ENCODE measurements at regions not wholly inside any gene's neighbourhood (a gene's known extent, or its start where the extent isn't known, plus 50 kb on each side); places are given as distances from the start of the nearest gene placed in this dataset.

GRCh38 chr1:213397638-213398037 lies 346.6 kb downstream of the RPS6KC1 start:
- TF ChIP-seq CTCF (IDR thresholded peaks at IDR 0.05; ENCODE audit: low read length) (no peak), EZH2 (optimal IDR thresholded peaks at IDR 0.05; ENCODE audit: low read depth, low read length) (no peak), EZH2phosphoT487 (IDR thresholded peaks at IDR 0.05; ENCODE audit: low read length) (no peak)
- H3K9me2 ChIP-seq (replicated peaks; ENCODE audit: insufficient read depth, low read length) = no peaks in the 10 kb centered on the region
- no peak overlapping the region for H3K27ac ChIP-seq (ENCODE audit: low read length)
- H3K27me3 ChIP-seq (replicated peaks; ENCODE audit: insufficient read depth, low read length) = no peaks in the 10 kb centered on the region
- no peak overlapping the region for H3K4me3 ChIP-seq (ENCODE audit: low read length)
- H3K4me2 ChIP-seq (ENCODE audit: low read depth, low read length) = no peak overlapping the region
- H4K20me1 ChIP-seq (ENCODE audit: insufficient read depth, low read length) = no peaks in the 10 kb centered on the region
- H2AFZ ChIP-seq (ENCODE audit: low read length) = no peak overlapping the region
- H3K4me1 ChIP-seq (ENCODE audit: low read length) = no peaks in the 10 kb centered on the region
- H3K36me3 ChIP-seq (replicated peaks; ENCODE audit: insufficient read depth, low read length) = no peaks in the 10 kb centered on the region
- no peaks in the 10 kb centered on the region for H3K79me2 ChIP-seq (ENCODE audit: low read length)
- DNase-seq = no peak
- H3K9ac ChIP-seq (ENCODE audit: low read length) = no peak overlapping the region
- H3K9me3 ChIP-seq (replicated peaks; ENCODE audit: insufficient read depth, low read length) = no peaks in the 10 kb centered on the region
- H3F3A ChIP-seq (ENCODE audit: insufficient read depth, low read length) = no peaks in the 10 kb centered on the region

GRCh38 chr1:213399695-213400094 lies 348.7 kb downstream of the RPS6KC1 start:
- Histone ChIP-seq H3K4me1 (ENCODE audit: low read length) (no peaks in the 10 kb centered on the region), H3K4me3 (ENCODE audit: low read length) (no peak overlapping the region), H3K36me3 (replicated peaks; ENCODE audit: insufficient read depth, low read length) (no peaks in the 10 kb centered on the region), H3F3A (ENCODE audit: insufficient read depth, low read length) (no peaks in the 10 kb centered on the region), H3K9ac (ENCODE audit: low read length) (no peak overlapping the region), H3K27me3 (replicated peaks; ENCODE audit: insufficient read depth, low read length) (no peaks in the 10 kb centered on the region), H4K20me1 (ENCODE audit: insufficient read depth, low read length) (no peaks in the 10 kb centered on the region), H3K9me3 (replicated peaks; ENCODE audit: insufficient read depth, low read length) (no peaks in the 10 kb centered on the region), H3K27ac (ENCODE audit: low read length) (no peak overlapping the region), H3K9me2 (replicated peaks; ENCODE audit: insufficient read depth, low read length) (no peaks in the 10 kb centered on the region), H3K4me2 (ENCODE audit: low read depth, low read length) (no peak overlapping the region), H2AFZ (ENCODE audit: low read length) (no peak overlapping the region), H3K79me2 (ENCODE audit: low read length) (no peaks in the 10 kb centered on the region)
- TF ChIP-seq EZH2phosphoT487 (IDR thresholded peaks at IDR 0.05; ENCODE audit: low read length) (no peak), EZH2 (optimal IDR thresholded peaks at IDR 0.05; ENCODE audit: low read depth, low read length) (no peak), CTCF (IDR thresholded peaks at IDR 0.05; ENCODE audit: low read length) (no peak)
- DNase-seq = no peak

- Histone ChIP-seq H3K4me3 (ENCODE audit: low read length) (no peak overlapping the region), H3K27me3 (replicated peaks; ENCODE audit: insufficient read depth, low read length) (no peaks in the 10 kb centered on the region), H3K4me1 (ENCODE audit: low read length) (no peaks in the 10 kb centered on the region), H3K4me2 (ENCODE audit: low read depth, low read length) (no peak overlapping the region), H2AFZ (ENCODE audit: low read length) (no peak overlapping the region), H3K9me3 (replicated peaks; ENCODE audit: insufficient read depth, low read length) (no peaks in the 10 kb centered on the region), H3K27ac (ENCODE audit: low read length) (no peak overlapping the region), H4K20me1 (ENCODE audit: insufficient read depth, low read length) (no peaks in the 10 kb centered on the region), H3K9me2 (replicated peaks; ENCODE audit: insufficient read depth, low read length) (no peaks in the 10 kb centered on the region), H3K79me2 (ENCODE audit: low read length) (no peaks in the 10 kb centered on the region), H3K36me3 (replicated peaks; ENCODE audit: insufficient read depth, low read length) (no peaks in the 10 kb centered on the region), H3K9ac (ENCODE audit: low read length) (no peak overlapping the region), H3F3A (ENCODE audit: insufficient read depth, low read length) (no peaks in the 10 kb centered on the region)
- TF ChIP-seq CTCF (IDR thresholded peaks at IDR 0.05; ENCODE audit: low read length) (no peak), EZH2 (optimal IDR thresholded peaks at IDR 0.05; ENCODE audit: low read depth, low read length) (no peak), EZH2phosphoT487 (IDR thresholded peaks at IDR 0.05; ENCODE audit: low read length) (no peak)
- no peak for DNase-seq
Measured at GRCh38 chr1:213409208-213409631, 358.2 kb downstream of the RPS6KC1 start.

Data from MM.1S (cell line).